Neural progenitor cell (in vitro differentiated cells): ENCODE measurements at regions not wholly inside any gene's neighbourhood (a gene's known extent, or its start where the extent isn't known, plus 50 kb on each side); places are given as distances from the start of the nearest gene placed in this dataset.

ENCODE experiments used
- EZH2phosphoT487 ChIP-seq: fragments of 200-600 bp; sonication (generic); IDR thresholded peaks from 2 replicates; pipeline ENCODE4 v1.6.1; 2017; ENCODE audit warnings: antibody characterized with exemption
- TF ChIP-seq, protein P1 (sequence below): fragments of 200-600 bp; sonication (generic); IDR thresholded peaks from 2 replicates; pipeline ENCODE4 v1.5.1; 2017; ENCODE audit warnings: antibody characterized with exemption, mild to moderate bottlenecking

- no peak for TF ChIP-seq EZH2phosphoT487
- TF ChIP-seq, protein P1, sequence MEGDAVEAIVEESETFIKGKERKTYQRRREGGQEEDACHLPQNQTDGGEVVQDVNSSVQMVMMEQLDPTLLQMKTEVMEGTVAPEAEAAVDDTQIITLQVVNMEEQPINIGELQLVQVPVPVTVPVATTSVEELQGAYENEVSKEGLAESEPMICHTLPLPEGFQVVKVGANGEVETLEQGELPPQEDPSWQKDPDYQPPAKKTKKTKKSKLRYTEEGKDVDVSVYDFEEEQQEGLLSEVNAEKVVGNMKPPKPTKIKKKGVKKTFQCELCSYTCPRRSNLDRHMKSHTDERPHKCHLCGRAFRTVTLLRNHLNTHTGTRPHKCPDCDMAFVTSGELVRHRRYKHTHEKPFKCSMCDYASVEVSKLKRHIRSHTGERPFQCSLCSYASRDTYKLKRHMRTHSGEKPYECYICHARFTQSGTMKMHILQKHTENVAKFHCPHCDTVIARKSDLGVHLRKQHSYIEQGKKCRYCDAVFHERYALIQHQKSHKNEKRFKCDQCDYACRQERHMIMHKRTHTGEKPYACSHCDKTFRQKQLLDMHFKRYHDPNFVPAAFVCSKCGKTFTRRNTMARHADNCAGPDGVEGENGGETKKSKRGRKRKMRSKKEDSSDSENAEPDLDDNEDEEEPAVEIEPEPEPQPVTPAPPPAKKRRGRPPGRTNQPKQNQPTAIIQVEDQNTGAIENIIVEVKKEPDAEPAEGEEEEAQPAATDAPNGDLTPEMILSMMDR: no peak
Measured at GRCh38 chr11:14583252-14584034, 60.2 kb upstream of the PDE3B start.
